22Rv1 (cell line): ENCODE measurements at regions not wholly inside any gene's neighbourhood (a gene's known extent, or its start where the extent isn't known, plus 50 kb on each side); places are given as distances from the start of the nearest gene placed in this dataset.
"Not testable (repeated sequence)": the region's sequence is repeated elsewhere in the genome, so short reads cannot be mapped to it uniquely, and the experiment has no call there.

Source experiments
- H3K27ac ChIP-seq: fragments of 450-650 bp; 2 replicates; pipeline ENCODE4 v1.5.1; 2017
- ZFX ChIP-seq: fragments of 450-650 bp; IDR thresholded peaks from 2 replicates; pipeline ENCODE4 v1.6.1; 2017; ENCODE audit warnings: antibody characterized with exemption, borderline replicate concordance
- TF ChIP-seq, protein P1 (sequence below): fragments of 450-650 bp; IDR thresholded peaks from 2 replicates; pipeline ENCODE4 v1.5.1; 2017; ENCODE audit warnings: mild to moderate bottlenecking

DNA sequence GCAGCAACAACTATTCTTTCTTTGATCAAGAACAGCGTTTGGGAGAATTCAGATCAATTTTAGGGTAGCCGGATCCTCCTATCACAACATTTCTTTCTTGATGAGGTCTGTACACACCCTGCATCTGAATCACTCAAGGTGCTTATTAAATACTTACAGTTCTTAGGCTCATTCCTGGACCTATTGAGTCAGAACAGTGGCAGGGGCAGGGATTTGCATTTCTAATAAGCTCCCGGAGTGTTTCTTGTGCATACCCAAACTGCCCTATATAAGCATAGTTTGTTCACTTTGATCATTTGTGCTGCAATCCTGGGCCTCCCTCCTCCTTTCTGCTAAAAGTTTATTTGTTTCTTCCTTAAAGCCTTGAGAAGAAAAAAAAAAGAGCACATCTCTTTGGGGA, 80.5 kb upstream of the RPH3A start:
- no peak for TF ChIP-seq ZFX
- TF ChIP-seq, protein P1, sequence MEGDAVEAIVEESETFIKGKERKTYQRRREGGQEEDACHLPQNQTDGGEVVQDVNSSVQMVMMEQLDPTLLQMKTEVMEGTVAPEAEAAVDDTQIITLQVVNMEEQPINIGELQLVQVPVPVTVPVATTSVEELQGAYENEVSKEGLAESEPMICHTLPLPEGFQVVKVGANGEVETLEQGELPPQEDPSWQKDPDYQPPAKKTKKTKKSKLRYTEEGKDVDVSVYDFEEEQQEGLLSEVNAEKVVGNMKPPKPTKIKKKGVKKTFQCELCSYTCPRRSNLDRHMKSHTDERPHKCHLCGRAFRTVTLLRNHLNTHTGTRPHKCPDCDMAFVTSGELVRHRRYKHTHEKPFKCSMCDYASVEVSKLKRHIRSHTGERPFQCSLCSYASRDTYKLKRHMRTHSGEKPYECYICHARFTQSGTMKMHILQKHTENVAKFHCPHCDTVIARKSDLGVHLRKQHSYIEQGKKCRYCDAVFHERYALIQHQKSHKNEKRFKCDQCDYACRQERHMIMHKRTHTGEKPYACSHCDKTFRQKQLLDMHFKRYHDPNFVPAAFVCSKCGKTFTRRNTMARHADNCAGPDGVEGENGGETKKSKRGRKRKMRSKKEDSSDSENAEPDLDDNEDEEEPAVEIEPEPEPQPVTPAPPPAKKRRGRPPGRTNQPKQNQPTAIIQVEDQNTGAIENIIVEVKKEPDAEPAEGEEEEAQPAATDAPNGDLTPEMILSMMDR: no peak
- H3K27ac ChIP-seq: no peak overlapping the region

DNA sequence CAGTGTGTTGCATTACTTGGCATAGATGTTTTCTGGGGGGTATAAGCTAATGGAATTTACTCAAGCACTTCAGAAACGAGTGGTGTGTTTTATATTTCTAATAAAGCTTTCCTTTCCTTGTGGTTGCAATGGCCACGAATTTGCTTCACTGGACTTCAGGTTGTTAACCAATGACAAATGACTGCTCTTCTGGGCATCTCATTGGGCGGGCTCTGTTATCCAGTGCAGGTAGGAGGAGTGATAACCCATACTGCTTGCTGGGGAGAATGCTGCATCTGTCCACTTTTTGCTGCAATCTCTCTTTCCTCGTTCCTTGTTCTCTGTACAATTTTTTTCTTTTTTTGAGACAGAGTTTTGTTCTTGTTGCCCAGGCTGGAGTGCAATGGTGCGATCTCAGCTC, 80.0 kb upstream of the RPH3A start:
- TF ChIP-seq, protein P1: no peak
- TF ChIP-seq ZFX: no peak
- H3K27ac ChIP-seq: no peak overlapping the region

DNA sequence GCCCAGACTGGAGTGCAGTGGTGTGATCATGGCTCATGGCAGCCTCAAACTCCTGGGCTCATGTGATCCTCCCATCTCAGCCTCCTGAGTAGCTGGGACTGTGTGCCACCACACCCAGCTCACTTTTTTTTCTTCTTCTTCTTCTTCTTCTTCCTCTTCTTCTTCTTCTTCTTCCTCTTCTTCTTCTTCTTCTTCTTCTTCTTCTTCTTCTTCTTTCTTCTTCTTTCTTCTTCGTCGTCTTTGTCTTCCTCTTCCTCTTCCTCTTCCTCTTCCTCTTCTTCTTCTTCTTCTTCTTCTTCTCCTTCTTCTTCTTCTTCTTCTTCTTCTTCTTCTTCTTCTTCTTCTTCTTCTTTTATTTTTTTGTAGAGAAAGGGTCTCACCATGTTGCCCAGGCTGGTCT, 78.8 kb upstream of the RPH3A start:
- H3K27ac ChIP-seq: not testable (repeated sequence)

DNA sequence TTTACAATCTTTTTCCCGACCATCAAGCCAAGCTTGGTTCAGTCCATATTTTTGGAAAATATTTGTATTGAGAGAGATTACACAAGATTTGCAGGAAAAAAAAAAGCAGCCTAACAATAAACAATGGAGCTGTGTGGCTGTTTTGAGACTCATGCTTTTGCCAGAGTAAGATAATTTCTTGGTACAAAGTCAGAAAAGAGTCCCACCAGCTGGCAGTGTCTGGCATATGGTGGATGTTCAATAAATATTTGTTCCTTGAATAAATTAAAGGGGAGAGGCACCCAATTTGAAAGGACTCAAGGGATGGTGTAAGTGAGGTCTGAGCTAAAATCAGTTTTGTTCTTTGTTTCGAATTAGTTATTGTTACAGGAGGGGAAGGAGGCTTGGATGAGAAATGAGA, 78.1 kb upstream of the RPH3A start:
- TF ChIP-seq, protein P1: no peak
- TF ChIP-seq ZFX: no peak
- H3K27ac ChIP-seq: no peak overlapping the region

DNA sequence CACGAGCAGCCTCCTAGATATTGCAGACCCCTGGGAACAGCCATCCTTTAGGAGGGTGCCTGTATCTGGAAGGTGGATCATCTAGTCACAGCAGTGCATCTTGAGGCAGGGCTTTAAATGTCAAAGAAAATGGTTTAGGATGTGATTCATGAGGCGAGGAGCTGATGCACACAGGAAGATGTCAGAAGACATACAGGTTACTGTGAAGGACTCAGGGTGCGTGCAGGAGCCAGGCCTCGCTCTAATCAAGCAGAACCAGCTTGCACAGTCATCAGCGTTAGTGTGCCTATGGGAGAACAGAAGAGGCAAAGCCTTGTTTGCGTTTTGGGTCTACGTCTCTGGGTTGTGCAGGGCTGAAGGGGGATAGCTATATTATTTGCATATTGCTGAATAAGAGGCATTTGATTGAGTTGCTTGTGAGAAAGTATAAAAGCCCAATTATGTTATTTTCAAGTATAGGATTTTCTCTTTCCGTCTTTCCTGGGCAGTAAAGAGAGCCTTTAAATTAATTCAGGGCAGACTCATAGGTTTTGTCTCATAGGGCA, 77.3 kb upstream of the RPH3A start:
- TF ChIP-seq, protein P1: no peak
- no peak for TF ChIP-seq ZFX
- H3K27ac ChIP-seq: no peak overlapping the region

DNA sequence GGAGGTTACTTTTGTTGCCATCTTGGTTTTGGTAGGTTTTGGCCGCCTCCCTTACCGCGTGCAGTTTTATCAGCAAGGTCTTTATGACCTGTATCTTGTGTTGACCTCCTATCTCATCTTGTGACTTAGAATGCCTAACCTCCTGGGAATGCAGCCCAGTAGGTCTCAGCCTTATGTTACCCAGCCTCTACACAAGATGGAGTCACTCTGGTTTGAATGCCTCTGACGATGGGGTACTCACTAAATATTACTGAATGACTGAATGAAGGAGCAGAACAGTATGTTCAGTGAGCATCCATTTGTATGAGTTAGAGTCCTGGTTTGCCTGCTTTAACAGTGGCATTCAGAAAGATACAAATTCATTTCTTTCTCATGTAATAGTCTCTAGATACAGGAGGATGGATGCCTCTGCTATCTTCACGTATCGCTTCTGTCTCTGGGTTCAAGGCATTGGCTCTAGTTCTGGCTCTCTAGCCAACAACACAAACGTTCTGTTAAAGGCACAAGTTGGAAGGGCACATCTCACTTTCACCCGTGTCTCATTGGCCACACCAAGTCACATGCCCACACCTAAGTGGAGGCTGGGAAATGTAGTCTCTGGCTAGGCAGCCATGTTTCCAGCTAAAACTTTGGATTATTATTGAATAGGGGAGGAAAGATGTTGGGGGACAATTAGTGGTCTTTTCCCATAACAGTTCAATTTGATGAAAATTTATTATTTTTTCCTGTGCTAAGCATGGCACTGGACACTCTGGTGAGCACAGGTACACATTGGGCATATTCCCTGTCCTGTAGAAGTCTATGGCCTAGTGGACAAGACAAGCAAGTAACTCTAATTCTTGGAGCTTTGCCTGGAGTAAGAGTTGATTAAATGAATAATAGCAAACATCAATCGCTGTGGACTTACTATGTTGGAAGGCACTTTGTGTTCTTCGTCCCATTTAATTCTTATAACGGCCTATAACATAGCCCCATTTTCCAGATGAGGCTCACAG, 75.2 kb upstream of the RPH3A start:
- no peak overlapping the region for H3K27ac ChIP-seq
- TF ChIP-seq ZFX: no peak
- TF ChIP-seq, protein P1: no peak

DNA sequence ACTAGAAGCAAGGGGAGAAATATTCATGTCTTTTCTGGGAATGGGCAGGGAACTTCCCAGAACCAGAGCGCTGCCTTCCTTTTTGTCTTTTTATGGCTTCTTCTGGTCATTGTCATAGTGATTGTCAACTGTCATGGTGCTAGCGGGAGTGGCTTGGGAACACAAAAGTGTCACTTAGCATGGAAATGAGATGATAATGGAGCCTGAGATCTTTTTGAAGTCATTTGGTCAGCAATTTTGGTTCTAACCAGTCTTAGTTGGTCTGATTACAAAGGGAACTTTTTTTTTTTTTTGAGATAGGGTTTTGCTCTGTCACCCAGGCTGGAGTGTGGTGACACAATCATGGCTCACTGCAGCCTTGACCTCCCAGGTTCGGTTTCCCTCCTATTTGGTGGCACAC, 62.7 kb upstream of the RPH3A start:
- TF ChIP-seq, protein P1: no peak
- TF ChIP-seq ZFX: no peak
- H3K27ac ChIP-seq: no peak overlapping the region
